RPMI7951 (cell line): ENCODE measurements at regions not wholly inside any gene's neighbourhood (a gene's known extent, or its start where the extent isn't known, plus 50 kb on each side); places are given as distances from the start of the nearest gene placed in this dataset.
"Not testable (repeated sequence)": the region's sequence is repeated elsewhere in the genome, so short reads cannot be mapped to it uniquely, and the experiment has no call there.

ENCODE experiments used
- DNase-seq: peaks from one replicate; pipeline ENCODE4 v3.0.0-alpha.2; 2012; ENCODE audit warnings: low read depth

- peak; percentile 81 for DNase-seq
Measured at GRCh38 chr1:85520826-85521820, 56.2 kb upstream of the DDAH1 start.

GRCh38 chr1:85522458-85522857 lies 57.5 kb upstream of the DDAH1 start:
- DNase-seq: not testable (repeated sequence)

GRCh38 chr1:85523061-85523460 lies 57.5 kb upstream of the CCN1 start:
- not testable (repeated sequence) for DNase-seq

GRCh38 chr1:85524281-85524886 lies 56.2 kb upstream of the CCN1 start:
- peak; percentile 50 for DNase-seq

DNA sequence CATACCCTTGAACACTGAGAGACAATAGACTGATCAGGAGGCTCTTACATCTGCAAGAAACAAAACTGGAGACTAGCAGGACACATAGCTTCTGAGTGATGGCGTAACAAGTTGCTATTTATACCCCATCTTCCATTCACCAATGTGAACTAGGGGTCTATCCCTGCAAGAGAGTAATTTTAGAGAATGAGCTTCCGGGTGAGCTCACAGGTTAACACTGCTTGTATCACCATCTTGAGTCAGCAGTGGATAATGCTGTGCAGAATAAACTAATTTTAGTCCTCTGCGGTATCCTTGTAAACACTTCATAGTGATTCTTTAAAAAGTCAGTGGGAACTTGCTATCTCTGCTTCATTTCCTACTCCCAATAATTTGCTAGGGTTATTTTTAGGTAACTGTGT lies 55.0 kb upstream of the CCN1 start:
- DNase-seq: peak; percentile 39

DNA sequence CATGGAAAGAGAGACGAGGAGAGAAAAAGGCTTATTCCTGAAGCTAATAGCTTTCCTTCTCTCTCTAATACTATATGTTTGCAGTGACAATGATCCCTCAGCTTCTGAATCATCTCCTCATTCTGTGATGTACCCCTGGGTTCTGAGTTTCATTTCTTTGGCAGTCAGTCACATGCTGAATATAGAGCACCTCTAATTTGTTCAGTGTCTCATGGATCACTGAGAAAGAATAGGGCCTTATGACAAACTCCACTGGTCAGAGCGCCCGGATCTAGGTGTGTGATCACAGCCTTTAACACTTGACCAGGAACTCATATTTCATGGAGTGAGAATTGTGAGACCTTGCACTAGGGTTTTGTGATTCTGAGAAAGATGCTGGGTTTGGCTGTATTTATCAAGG lies 54.3 kb upstream of the CCN1 start:
- not testable (repeated sequence) for DNase-seq

DNA sequence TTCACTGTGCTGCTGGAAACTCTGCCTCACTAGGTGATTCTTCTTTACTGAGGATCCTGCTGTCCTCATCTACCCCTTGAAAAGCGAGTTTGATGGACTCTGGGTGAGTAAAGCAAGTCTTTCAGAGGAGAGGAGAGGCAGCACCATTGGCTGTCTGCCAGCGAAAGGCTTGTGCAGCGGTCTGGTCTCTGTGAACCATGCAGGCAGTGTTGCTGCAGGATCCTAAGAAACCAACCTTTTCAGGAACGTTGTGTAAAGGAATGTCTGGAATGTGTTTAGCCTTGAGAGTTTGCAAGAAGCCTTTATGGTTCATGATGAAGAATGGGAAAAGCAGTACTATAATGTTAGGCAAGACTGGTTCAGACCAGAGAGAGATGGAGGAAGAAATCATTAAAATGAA lies 53.4 kb upstream of the CCN1 start:
- peak; percentile 88 for DNase-seq
